GM04504 (cell line): ENCODE measurements at regions not wholly inside any gene's neighbourhood (a gene's known extent, or its start where the extent isn't known, plus 50 kb on each side); places are given as distances from the start of the nearest gene placed in this dataset.

Source experiments
- DNase-seq: peaks from one replicate; pipeline ENCODE4 v3.0.0-alpha.2; 2012; ENCODE audit warnings: low read depth

- DNase-seq, result no peak
These were observed 54.3 kb upstream of the RGPD4 start for GRCh38 chr2:107772353-107772752.

- no peak for DNase-seq
These were observed 51.5 kb upstream of the RGPD4 start for GRCh38 chr2:107775211-107775610.

GRCh38 chr2:107775791-107776190 lies 50.9 kb upstream of the RGPD4 start:
- no peak for DNase-seq

- no peak for DNase-seq
These were observed 50.3 kb upstream of the RGPD4 start for GRCh38 chr2:107776362-107776761.
